ENCODE measurements at regions not wholly inside any gene's neighbourhood (a gene's known extent, or its start where the extent isn't known, plus 50 kb on each side); places are given as distances from the start of the nearest gene placed in this dataset.

DNA sequence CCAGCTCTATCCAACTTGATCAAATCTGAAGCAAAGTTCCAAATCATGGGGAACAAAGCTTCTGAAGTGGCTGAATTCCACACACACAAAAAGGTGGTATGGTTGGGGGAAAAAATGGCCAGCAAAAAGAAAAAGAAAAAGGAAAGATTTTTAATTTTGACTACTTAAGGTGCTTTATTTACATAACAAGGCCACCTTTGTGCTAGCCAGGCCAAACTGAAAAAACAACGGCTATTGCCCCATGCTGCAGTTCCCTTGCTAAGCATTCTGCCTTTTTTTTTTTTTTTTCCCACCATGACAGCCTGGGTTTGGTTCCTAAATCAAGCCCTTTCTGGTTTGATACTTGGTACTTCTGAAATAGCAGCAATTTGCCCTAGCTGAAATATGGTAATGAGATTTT lies 66.5 kb upstream of the DAZL start:
- no peak overlapping the region for H3K4me3 ChIP-seq (ENCODE audit: low read length in 2 of 2)
- WGBS = 98% methylated on average over 1 of the region's 1 CpG
- no peaks in the 10 kb centered on the region for H3K36me3 ChIP-seq (ENCODE audit: control insufficient read depth in 2 of 2, insufficient read depth in 2 of 2, low read length in 1 of 2)

DNA sequence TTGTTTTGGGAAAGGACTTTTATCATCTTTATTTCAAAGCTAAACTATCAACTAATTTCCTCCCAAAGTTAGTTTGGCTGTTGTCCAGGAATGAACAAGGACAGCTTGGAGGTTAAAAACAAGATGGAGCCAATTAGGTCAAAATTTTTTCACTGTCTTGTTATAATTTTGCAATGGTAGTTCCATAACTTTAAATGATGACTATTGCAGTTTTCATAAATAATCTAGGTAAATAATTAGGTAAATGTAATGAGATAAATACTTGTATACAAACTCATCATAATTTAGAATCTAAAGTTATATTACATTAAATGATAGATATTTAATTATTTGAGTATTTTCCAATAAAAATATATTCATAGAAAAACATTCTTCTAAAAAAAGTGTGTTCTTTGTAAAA lies 68.3 kb upstream of the DAZL start:
- no peaks in the 10 kb centered on the region for H3K36me3 ChIP-seq (ENCODE audit: control insufficient read depth in 2 of 2, insufficient read depth in 2 of 2, low read length in 1 of 2)
- H3K27ac ChIP-seq (ENCODE audit: low read depth in 1 of 2, low read length in 1 of 2) = no peak overlapping the region
- H3K9me3 ChIP-seq (ENCODE audit: control insufficient read depth in 2 of 2, insufficient read depth in 1 of 2, low read length in 1 of 2) = peaks cover 0 to 14% of the 10 kb centered on the region in 2 donors
- H3K27me3 ChIP-seq (ENCODE audit: control insufficient read depth in 2 of 2, insufficient read depth in 1 of 2, low read length in 1 of 2) = no peaks in the 10 kb centered on the region
- no peaks in the 10 kb centered on the region for H3K4me1 ChIP-seq (ENCODE audit: control insufficient read depth in 2 of 2, insufficient read depth in 2 of 2, low read length in 2 of 2)
- H3K4me3 ChIP-seq (ENCODE audit: low read length in 2 of 2) = no peak overlapping the region
- no peak for DNase-seq (ENCODE audit: low read depth in 6 of 9, low spot score in 9 of 9)

More for the DNA sequence above, 66.5 kb upstream of the DAZL start:
- no peak overlapping the region for H3K27ac ChIP-seq (ENCODE audit: low read depth in 1 of 2, low read length in 1 of 2)
- no peak for DNase-seq (ENCODE audit: low read depth in 6 of 9, low spot score in 9 of 9)
- H3K4me1 ChIP-seq (ENCODE audit: control insufficient read depth in 2 of 2, insufficient read depth in 2 of 2, low read length in 2 of 2) = no peaks in the 10 kb centered on the region
- H3K9me3 ChIP-seq (ENCODE audit: control insufficient read depth in 2 of 2, insufficient read depth in 1 of 2, low read length in 1 of 2) = peaks cover 0 to 6% of the 10 kb centered on the region in 2 donors
- no peaks in the 10 kb centered on the region for H3K27me3 ChIP-seq (ENCODE audit: control insufficient read depth in 2 of 2, insufficient read depth in 1 of 2, low read length in 1 of 2)

DNA sequence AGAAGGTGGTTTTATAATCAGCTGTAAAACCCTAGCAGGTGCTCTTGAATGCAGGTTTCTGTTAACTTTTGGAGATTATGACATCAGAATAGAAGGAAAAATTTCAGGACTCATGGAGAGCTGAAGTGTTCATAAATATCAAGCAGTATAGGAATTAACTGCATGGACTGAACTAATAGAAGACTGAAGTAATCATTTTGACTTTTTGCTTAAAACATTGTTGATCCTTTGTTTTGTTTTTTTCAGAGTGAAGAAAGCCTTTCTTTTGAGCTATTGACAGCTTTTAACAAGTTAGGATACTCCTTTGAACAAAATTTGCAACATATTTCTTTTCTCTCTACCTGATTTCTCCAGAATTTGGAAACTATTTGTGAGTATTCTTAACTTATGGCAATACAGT lies 70.6 kb upstream of the DAZL start:
- Histone ChIP-seq H3K4me3 (ENCODE audit: low read length in 2 of 2) (no peak overlapping the region), H3K9me3 (ENCODE audit: control insufficient read depth in 2 of 2, insufficient read depth in 1 of 2, low read length in 1 of 2) (peaks cover 0 to 14% of the 10 kb centered on the region in 2 donors), H3K36me3 (ENCODE audit: control insufficient read depth in 2 of 2, insufficient read depth in 2 of 2, low read length in 1 of 2) (no peaks in the 10 kb centered on the region), H3K4me1 (ENCODE audit: control insufficient read depth in 2 of 2, insufficient read depth in 2 of 2, low read length in 2 of 2) (no peaks in the 10 kb centered on the region), H3K27ac (ENCODE audit: low read depth in 1 of 2, low read length in 1 of 2) (no peak overlapping the region), H3K27me3 (ENCODE audit: control insufficient read depth in 2 of 2, insufficient read depth in 1 of 2, low read length in 1 of 2) (no peaks in the 10 kb centered on the region)
- no peak for DNase-seq (ENCODE audit: low read depth in 6 of 9, low spot score in 9 of 9)

DNA sequence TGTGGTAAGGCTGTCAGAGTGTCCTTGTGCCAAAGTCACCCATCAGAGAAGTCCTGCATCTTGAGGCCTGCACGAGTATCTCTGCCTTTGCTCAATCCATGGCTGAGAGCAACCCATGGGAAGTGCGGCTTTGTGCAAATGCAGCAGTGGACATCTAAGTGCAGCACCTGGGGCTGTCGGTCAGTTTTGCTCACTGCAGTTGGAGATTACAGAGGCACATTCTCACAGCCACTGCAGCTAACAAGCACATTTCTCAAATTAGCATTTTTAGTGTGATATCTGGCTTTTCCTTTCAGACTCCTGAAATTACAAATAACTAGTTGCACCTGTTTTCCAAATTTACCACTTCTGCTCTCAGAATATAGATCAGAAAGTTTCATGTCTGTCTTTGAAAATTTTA lies 81.5 kb upstream of the DAZL start:
- H3K4me1 ChIP-seq (ENCODE audit: control insufficient read depth in 2 of 2, insufficient read depth in 2 of 2, low read length in 2 of 2) = no peaks in the 10 kb centered on the region
- no peak overlapping the region for H3K27ac ChIP-seq (ENCODE audit: low read depth in 1 of 2, low read length in 1 of 2)
- no peak overlapping the region for H3K4me3 ChIP-seq (ENCODE audit: low read length in 2 of 2)
- DNase-seq (ENCODE audit: low read depth in 6 of 9, low spot score in 9 of 9) = no peak
- no peaks in the 10 kb centered on the region for H3K36me3 ChIP-seq (ENCODE audit: control insufficient read depth in 2 of 2, insufficient read depth in 2 of 2, low read length in 1 of 2)
- H3K9me3 ChIP-seq (ENCODE audit: control insufficient read depth in 2 of 2, insufficient read depth in 1 of 2, low read length in 1 of 2) = no peaks in the 10 kb centered on the region
- 98% methylated on average over 3 of the region's 3 CpGs for WGBS
- no peaks in the 10 kb centered on the region for H3K27me3 ChIP-seq (ENCODE audit: control insufficient read depth in 2 of 2, insufficient read depth in 1 of 2, low read length in 1 of 2)

- Histone ChIP-seq H3K36me3 (ENCODE audit: control insufficient read depth in 2 of 2, insufficient read depth in 2 of 2, low read length in 1 of 2) (no peaks in the 10 kb centered on the region), H3K4me3 (ENCODE audit: low read length in 2 of 2) (no peak overlapping the region)
These were observed 82.0 kb upstream of the DAZL start for GRCh38 chr3:16687221-16687620.

DNA sequence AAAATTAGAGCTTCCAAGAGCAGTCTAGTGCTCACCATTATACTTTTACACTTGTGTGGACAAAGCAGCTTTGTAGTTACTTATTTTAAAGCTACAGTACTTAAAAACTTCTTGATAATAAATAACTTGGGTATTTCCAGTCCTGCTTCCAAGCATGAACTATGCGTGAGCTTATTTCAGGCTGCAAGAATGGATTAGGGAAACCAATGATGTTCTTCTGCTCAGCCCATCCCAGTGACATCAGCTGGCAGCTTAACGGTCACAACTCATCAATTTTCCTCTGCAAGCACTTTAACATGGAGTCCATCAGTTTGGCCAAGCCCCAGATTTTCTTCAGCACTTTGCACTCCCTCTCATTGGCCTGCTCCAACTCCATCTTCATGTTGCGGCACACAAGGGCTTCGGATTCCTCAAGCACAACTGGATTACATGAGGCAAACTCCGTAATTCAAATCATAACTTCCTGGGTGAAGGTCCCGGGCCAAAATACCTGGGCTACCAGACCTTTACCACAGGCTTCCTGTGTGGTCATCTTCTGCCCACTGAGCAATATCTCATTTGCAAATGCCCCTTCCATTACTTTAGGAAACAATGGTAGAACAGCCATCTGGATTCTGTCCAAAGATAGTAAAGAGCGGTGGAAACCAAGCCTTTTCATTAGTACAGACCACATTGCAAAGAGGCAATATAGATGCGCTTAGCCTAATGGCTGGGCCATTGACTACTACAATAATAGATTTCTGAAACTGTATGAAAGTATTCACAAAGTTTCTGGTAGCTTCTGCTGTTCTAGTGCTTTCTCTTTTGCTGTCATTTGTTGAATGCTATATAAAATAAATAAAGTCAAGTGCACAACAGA lies 87.5 kb upstream of the DAZL start:
- DNase-seq (ENCODE audit: low read depth in 6 of 9, low spot score in 9 of 9) = no peak
- 86% methylated on average over 8 of the region's 8 CpGs for WGBS
- Histone ChIP-seq H3K4me1 (ENCODE audit: control insufficient read depth in 2 of 2, insufficient read depth in 2 of 2, low read length in 2 of 2) (no peaks in the 10 kb centered on the region), H3K27me3 (ENCODE audit: control insufficient read depth in 2 of 2, insufficient read depth in 1 of 2, low read length in 1 of 2) (no peaks in the 10 kb centered on the region), H3K36me3 (ENCODE audit: control insufficient read depth in 2 of 2, insufficient read depth in 2 of 2, low read length in 1 of 2) (no peaks in the 10 kb centered on the region), H3K4me3 (ENCODE audit: low read length in 2 of 2) (no peak overlapping the region), H3K9me3 (ENCODE audit: control insufficient read depth in 2 of 2, insufficient read depth in 1 of 2, low read length in 1 of 2) (no peaks in the 10 kb centered on the region), H3K27ac (ENCODE audit: low read depth in 1 of 2, low read length in 1 of 2) (no peak overlapping the region)

More at GRCh38 chr3:16687221-16687620, 82.0 kb upstream of the DAZL start:
- no peaks in the 10 kb centered on the region for H3K9me3 ChIP-seq (ENCODE audit: control insufficient read depth in 2 of 2, insufficient read depth in 1 of 2, low read length in 1 of 2)
- H3K4me1 ChIP-seq (ENCODE audit: control insufficient read depth in 2 of 2, insufficient read depth in 2 of 2, low read length in 2 of 2) = no peaks in the 10 kb centered on the region
- H3K27me3 ChIP-seq (ENCODE audit: control insufficient read depth in 2 of 2, insufficient read depth in 1 of 2, low read length in 1 of 2) = no peaks in the 10 kb centered on the region
- H3K27ac ChIP-seq (ENCODE audit: low read depth in 1 of 2, low read length in 1 of 2) = no peak overlapping the region
- no peak for DNase-seq (ENCODE audit: low read depth in 6 of 9, low spot score in 9 of 9)

GRCh38 chr3:16693820-16694219 lies 88.6 kb upstream of the DAZL start:
- no peaks in the 10 kb centered on the region for H3K4me1 ChIP-seq (ENCODE audit: control insufficient read depth in 2 of 2, insufficient read depth in 2 of 2, low read length in 2 of 2)
- H3K27ac ChIP-seq (ENCODE audit: low read depth in 1 of 2, low read length in 1 of 2) = no peak overlapping the region
- no peaks in the 10 kb centered on the region for H3K9me3 ChIP-seq (ENCODE audit: control insufficient read depth in 2 of 2, insufficient read depth in 1 of 2, low read length in 1 of 2)
- no peak overlapping the region for H3K4me3 ChIP-seq (ENCODE audit: low read length in 2 of 2)
- DNase-seq (ENCODE audit: low read depth in 6 of 9, low spot score in 9 of 9) = no peak
- over 99% methylated on average over 2 of the region's 2 CpGs for WGBS
- H3K36me3 ChIP-seq (ENCODE audit: control insufficient read depth in 2 of 2, insufficient read depth in 2 of 2, low read length in 1 of 2) = no peaks in the 10 kb centered on the region
- H3K27me3 ChIP-seq (ENCODE audit: control insufficient read depth in 2 of 2, insufficient read depth in 1 of 2, low read length in 1 of 2) = no peaks in the 10 kb centered on the region

DNA sequence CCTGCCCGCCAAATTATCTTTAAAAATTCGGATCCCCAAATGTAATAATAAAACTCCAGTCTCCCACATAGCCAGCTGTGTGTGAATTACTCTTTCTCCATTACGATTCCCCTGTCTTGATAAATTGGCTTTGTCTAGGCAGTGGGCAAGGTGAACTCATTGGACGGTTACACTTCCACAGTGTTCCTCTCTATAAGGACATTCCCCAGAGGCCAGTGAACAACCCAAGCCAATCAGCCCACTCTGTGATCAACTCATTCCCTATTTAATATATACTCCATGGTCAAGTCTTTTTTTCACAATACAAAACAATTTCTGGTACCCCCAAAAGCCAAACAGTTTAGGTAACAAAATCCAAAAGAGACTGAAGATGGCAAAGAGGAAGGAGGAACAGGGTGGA lies 90.5 kb upstream of the DAZL start:
- no peak overlapping the region for H3K27ac ChIP-seq (ENCODE audit: low read depth in 1 of 2, low read length in 1 of 2)
- H3K36me3 ChIP-seq (ENCODE audit: control insufficient read depth in 2 of 2, insufficient read depth in 2 of 2, low read length in 1 of 2) = no peaks in the 10 kb centered on the region
- no peaks in the 10 kb centered on the region for H3K4me1 ChIP-seq (ENCODE audit: control insufficient read depth in 2 of 2, insufficient read depth in 2 of 2, low read length in 2 of 2)
- 96% methylated on average over 4 of the region's 4 CpGs for WGBS
- H3K9me3 ChIP-seq (ENCODE audit: control insufficient read depth in 2 of 2, insufficient read depth in 1 of 2, low read length in 1 of 2) = no peaks in the 10 kb centered on the region
- DNase-seq (ENCODE audit: low read depth in 6 of 9, low spot score in 9 of 9) = no peak
- no peaks in the 10 kb centered on the region for H3K27me3 ChIP-seq (ENCODE audit: control insufficient read depth in 2 of 2, insufficient read depth in 1 of 2, low read length in 1 of 2)
- H3K4me3 ChIP-seq (ENCODE audit: low read length in 2 of 2) = no peak overlapping the region

- no peak for DNase-seq (ENCODE audit: low read depth in 6 of 9, low spot score in 9 of 9)
- Histone ChIP-seq H3K27ac (ENCODE audit: low read depth in 1 of 2, low read length in 1 of 2) (no peak overlapping the region), H3K36me3 (ENCODE audit: control insufficient read depth in 2 of 2, insufficient read depth in 2 of 2, low read length in 1 of 2) (no peaks in the 10 kb centered on the region), H3K9me3 (ENCODE audit: control insufficient read depth in 2 of 2, insufficient read depth in 1 of 2, low read length in 1 of 2) (no peaks in the 10 kb centered on the region), H3K4me1 (ENCODE audit: control insufficient read depth in 2 of 2, insufficient read depth in 2 of 2, low read length in 2 of 2) (no peaks in the 10 kb centered on the region), H3K4me3 (ENCODE audit: low read length in 2 of 2) (no peak overlapping the region), H3K27me3 (ENCODE audit: control insufficient read depth in 2 of 2, insufficient read depth in 1 of 2, low read length in 1 of 2) (no peaks in the 10 kb centered on the region)
- WGBS = 86% methylated on average over 1 of the region's 1 CpG
These were observed 92.4 kb upstream of the DAZL start for GRCh38 chr3:16697443-16698147.
